HEK293T (cell line): ENCODE measurements at regions not wholly inside any gene's neighbourhood (a gene's known extent, or its start where the extent isn't known, plus 50 kb on each side); places are given as distances from the start of the nearest gene placed in this dataset.

Source experiments
- CTCF ChIA-PET: fragments of 350-600 bp; formaldehyde crosslinking; extraction: SDS; loops from one replicate; lab custom pipeline; 2021; ENCODE audit warnings: antibody characterized with exemption, inconsistent platforms; lab: Yijun Ruan, JAX
- POLR2A ChIA-PET: fragments of 350-600 bp; formaldehyde crosslinking; extraction: SDS; loops from one replicate; lab custom pipeline; 2020; ENCODE audit warnings: antibody characterized with exemption, inconsistent platforms; lab: Yijun Ruan, JAX
- DNase-seq: peaks from one replicate; pipeline ENCODE4 v3.0.0; 2012; ENCODE audit warnings: mixed read lengths; ENCODE audit errors: extremely low spot score
- ARNT ChIP-seq: fragments of 450-650 bp; IDR thresholded peaks from 2 replicates; pipeline ENCODE4 v1.6.1; 2017; ENCODE audit warnings: mild to moderate bottlenecking
- BHLHE40 ChIP-seq: fragments of 450-650 bp; IDR thresholded peaks from 2 replicates; pipeline ENCODE4 v1.6.1; 2016; ENCODE audit warnings: mild to moderate bottlenecking, moderate library complexity, borderline replicate concordance
- CTBP1 ChIP-seq: fragments of 450-650 bp; IDR thresholded peaks from 2 replicates; pipeline ENCODE4 v1.6.1; 2016; ENCODE audit warnings: borderline replicate concordance
- ELF4 ChIP-seq: fragments of 450-650 bp; IDR thresholded peaks from 2 replicates; pipeline ENCODE4 v1.6.1; 2017; ENCODE audit warnings: antibody characterized with exemption
- FOXA1 ChIP-seq: fragments of 450-650 bp; IDR thresholded peaks from 2 replicates; pipeline ENCODE4 v1.6.1; 2016; ENCODE audit warnings: mild to moderate bottlenecking
- FOXK2 ChIP-seq: fragments of 450-650 bp; IDR thresholded peaks from 2 replicates; pipeline ENCODE4 v1.6.1; 2016; ENCODE audit warnings: mild to moderate bottlenecking
- FOXM1 ChIP-seq: fragments of 450-650 bp; IDR thresholded peaks from 2 replicates; pipeline ENCODE4 v1.6.1; 2017; ENCODE audit warnings: mild to moderate bottlenecking, borderline replicate concordance
- HDGF ChIP-seq: fragments of 450-650 bp; IDR thresholded peaks from 2 replicates; pipeline ENCODE4 v1.6.1; 2017; ENCODE audit warnings: antibody characterized with exemption, borderline replicate concordance
- L3MBTL2 ChIP-seq: fragments of 450-650 bp; conservative IDR thresholded peaks from 2 replicates; pipeline ENCODE4 v1.6.1; 2016; ENCODE audit warnings: mild to moderate bottlenecking
- LEF1 ChIP-seq: fragments of 450-650 bp; IDR thresholded peaks from 2 replicates; pipeline ENCODE4 v1.6.1; 2017; ENCODE audit warnings: mild to moderate bottlenecking, borderline replicate concordance
- NFRKB ChIP-seq: fragments of 450-650 bp; IDR thresholded peaks from 2 replicates; pipeline ENCODE4 v1.6.1; 2016; ENCODE audit warnings: mild to moderate bottlenecking, moderate library complexity
- PKNOX1 ChIP-seq: fragments of 450-650 bp; IDR thresholded peaks from 2 replicates; pipeline ENCODE4 v1.6.1; 2016
- SP1 ChIP-seq: fragments of 450-650 bp; IDR thresholded peaks from 2 replicates; pipeline ENCODE4 v1.6.1; 2017
- SUZ12 ChIP-seq: fragments of 450-650 bp; IDR thresholded peaks from 2 replicates; pipeline ENCODE4 v1.6.1; 2016; ENCODE audit warnings: mild to moderate bottlenecking
- TARDBP ChIP-seq: fragments of 450-650 bp; IDR thresholded peaks from 2 replicates; pipeline ENCODE4 v1.6.1; 2016
- ZNF384 ChIP-seq: fragments of 450-650 bp; IDR thresholded peaks from 2 replicates; pipeline ENCODE4 v1.6.1; 2016

GRCh38 chr12:77777274-77777673 is 53.4 kb upstream of the NAV3 start:
- TF ChIP-seq HDGF (no peak), LEF1 (no peak), L3MBTL2 (no peak), TARDBP (no peak), ZNF384 (no peak), BHLHE40 (no peak), ARNT (no peak), FOXA1 (no peak), SP1 (no peak), PKNOX1 (no peak), CTBP1 (no peak), FOXK2 (no peak), FOXM1 (no peak), SUZ12 (no peak), ELF4 (no peak), NFRKB (no peak)
- ChIA-PET CTCF (no interaction called here), POLR2A (no interaction called here)
- DNase-seq: no peak

- TF ChIP-seq NFRKB: no peak
- no peak for TF ChIP-seq CTBP1
- TF ChIP-seq PKNOX1: no peak
- TF ChIP-seq SUZ12: no peak
- no peak for TF ChIP-seq SP1
- TF ChIP-seq ZNF384: no peak
- POLR2A ChIA-PET: no interaction called here
- CTCF ChIA-PET: no interaction called here
- DNase-seq: no peak
Observed at GRCh38 chr12:77774761-77775160, 55.9 kb upstream of the NAV3 start.

- POLR2A ChIA-PET: no interaction called here
- no peak for DNase-seq
- TF ChIP-seq LEF1 (no peak), PKNOX1 (no peak), FOXK2 (no peak), HDGF (no peak), FOXM1 (no peak), FOXA1 (no peak), CTBP1 (no peak), NFRKB (no peak), ARNT (no peak), ELF4 (no peak), SP1 (no peak)
- CTCF ChIA-PET: no interaction called here
Observed at GRCh38 chr12:77772676-77773298, 57.9 kb upstream of the NAV3 start.

- ChIA-PET CTCF (no interaction called here), POLR2A (no interaction called here)
- TF ChIP-seq ARNT (no peak), NFRKB (no peak), ZNF384 (no peak), BHLHE40 (no peak), ELF4 (no peak), TARDBP (no peak), L3MBTL2 (no peak)
- no peak for DNase-seq
Observed at GRCh38 chr12:77768558-77768957, 62.1 kb upstream of the NAV3 start.

GRCh38 chr12:77767756-77768343 is 62.8 kb upstream of the NAV3 start:
- TF ChIP-seq TARDBP: no peak
- no peak for TF ChIP-seq BHLHE40
- TF ChIP-seq LEF1: no peak
- TF ChIP-seq L3MBTL2: no peak
- TF ChIP-seq ZNF384: no peak
- TF ChIP-seq FOXK2: no peak
- TF ChIP-seq ARNT: no peak
- TF ChIP-seq PKNOX1: no peak
- TF ChIP-seq CTBP1: no peak
- TF ChIP-seq FOXA1: no peak
- no peak for TF ChIP-seq ELF4
- no peak for TF ChIP-seq FOXM1
- TF ChIP-seq SP1: no peak
- TF ChIP-seq SUZ12: no peak
- TF ChIP-seq HDGF: no peak
- no peak for TF ChIP-seq NFRKB
- CTCF ChIA-PET: no interaction called here
- POLR2A ChIA-PET: no interaction called here
- no peak for DNase-seq

- TF ChIP-seq CTBP1: no peak
- TF ChIP-seq TARDBP: no peak
- no peak for TF ChIP-seq FOXM1
- TF ChIP-seq ZNF384: no peak
- POLR2A ChIA-PET: no interaction called here
- CTCF ChIA-PET: no interaction called here
- no peak for DNase-seq
Observed at GRCh38 chr12:77767335-77767734, 63.4 kb upstream of the NAV3 start.
